GM19351 (cell line): ENCODE measurements at regions not wholly inside any gene's neighbourhood (a gene's known extent, or its start where the extent isn't known, plus 50 kb on each side); places are given as distances from the start of the nearest gene placed in this dataset.

Experiments used
- ATAC-seq: cut with Tn5 transposase; IDR thresholded peaks from one replicate; pipeline ENCODE4 v1.9.1; 2021; ENCODE audit warnings: mild to moderate bottlenecking, moderate library complexity; ENCODE audit not compliant: unreplicated experiment

GRCh38 chr20:39946053-39946810 is 742.8 kb downstream of the MAFB start:
- ATAC-seq: peak; percentile 77

GRCh38 chr20:39944861-39945260 is 744.2 kb downstream of the MAFB start:
- peak; percentile 64 for ATAC-seq

GRCh38 chr20:39943336-39943735 is 745.7 kb downstream of the MAFB start:
- no peak for ATAC-seq

GRCh38 chr20:39941245-39941644 is 747.8 kb downstream of the MAFB start:
- ATAC-seq: no peak

GRCh38 chr20:39939241-39939865 is 749.7 kb downstream of the MAFB start:
- no peak for ATAC-seq

GRCh38 chr20:39936401-39936800 is 752.6 kb downstream of the MAFB start:
- no peak for ATAC-seq

GRCh38 chr20:39935901-39936300 is 753.1 kb downstream of the MAFB start:
- no peak for ATAC-seq

GRCh38 chr20:39916236-39916765 is 772.7 kb downstream of the MAFB start:
- ATAC-seq: no peak

GRCh38 chr20:39913274-39913673 is 775.8 kb downstream of the MAFB start:
- ATAC-seq: no peak

- no peak for ATAC-seq
Observed at GRCh38 chr20:39911497-39911896, 777.5 kb downstream of the MAFB start.

- no peak for ATAC-seq
Observed at GRCh38 chr20:39910536-39910935, 778.5 kb downstream of the MAFB start.

GRCh38 chr20:39909447-39909846 is 779.6 kb downstream of the MAFB start:
- ATAC-seq: no peak

GRCh38 chr20:39904476-39905112 is 784.4 kb downstream of the MAFB start:
- no peak for ATAC-seq

GRCh38 chr20:39903806-39904465 is 785.1 kb downstream of the MAFB start:
- no peak for ATAC-seq

GRCh38 chr20:39899881-39900280 is 789.2 kb downstream of the MAFB start:
- no peak for ATAC-seq

GRCh38 chr20:39898467-39898852 is 790.6 kb downstream of the MAFB start:
- no peak for ATAC-seq

- no peak for ATAC-seq
Observed at GRCh38 chr20:39897781-39898466, 791.1 kb downstream of the MAFB start.

GRCh38 chr20:39897058-39897457 is 792.0 kb downstream of the MAFB start:
- ATAC-seq: no peak

GRCh38 chr20:39894067-39894466 is 795.0 kb downstream of the MAFB start:
- ATAC-seq: no peak

- no peak for ATAC-seq
Observed at GRCh38 chr20:39893003-39893685, 795.9 kb downstream of the MAFB start.
